SW 1271 (cell line): ENCODE measurements at regions not wholly inside any gene's neighbourhood (a gene's known extent, or its start where the extent isn't known, plus 50 kb on each side); places are given as distances from the start of the nearest gene placed in this dataset.
"Not testable (repeated sequence)": the region's sequence is repeated elsewhere in the genome, so short reads cannot be mapped to it uniquely, and the experiment has no call there.

Source experiments
- DNase-seq, 2 experiments: peaks; one replicate each; lab custom pipeline; 2025; lab: John Stamatoyannopoulos, UW

GRCh38 chr2:138930571-138930970, 150.4 kb upstream of the NXPH2 start:
- no peak for DNase-seq

GRCh38 chr2:138928374-138929021, 148.3 kb upstream of the NXPH2 start:
- no peak for DNase-seq

GRCh38 chr2:138922973-138923563, 142.9 kb upstream of the NXPH2 start:
- peak in 1 of 2 experiments; percentile 66 for DNase-seq

GRCh38 chr2:138919120-138919747, 139.0 kb upstream of the NXPH2 start:
- DNase-seq, result no peak

- DNase-seq, result no peak
Measured at GRCh38 chr2:138910427-138910826, 130.2 kb upstream of the NXPH2 start.

- DNase-seq, result no peak
Measured at GRCh38 chr2:138906549-138906948, 126.4 kb upstream of the NXPH2 start.

- DNase-seq, result no peak
Measured at GRCh38 chr2:138902239-138902871, 122.2 kb upstream of the NXPH2 start.

- DNase-seq, result no peak
Measured at GRCh38 chr2:138901530-138901929, 121.3 kb upstream of the NXPH2 start.

GRCh38 chr2:138898855-138899254, 118.7 kb upstream of the NXPH2 start:
- no peak for DNase-seq

- no peak for DNase-seq
Measured at GRCh38 chr2:138897274-138897673, 117.1 kb upstream of the NXPH2 start.

GRCh38 chr2:138893746-138894145, 113.6 kb upstream of the NXPH2 start:
- DNase-seq, result no peak

GRCh38 chr2:138881126-138881525, 100.9 kb upstream of the NXPH2 start:
- DNase-seq, result no peak

GRCh38 chr2:138879931-138880330, 99.7 kb upstream of the NXPH2 start:
- no peak for DNase-seq

GRCh38 chr2:138877421-138877820, 97.2 kb upstream of the NXPH2 start:
- no peak for DNase-seq

- no peak for DNase-seq
Measured at GRCh38 chr2:138874251-138874650, 94.1 kb upstream of the NXPH2 start.

- DNase-seq, result not testable (repeated sequence)
Measured at GRCh38 chr2:138872116-138872515, 91.9 kb upstream of the NXPH2 start.

GRCh38 chr2:138871312-138871711, 91.1 kb upstream of the NXPH2 start:
- no peak for DNase-seq

- no peak for DNase-seq
Measured at GRCh38 chr2:138867341-138867740, 87.2 kb upstream of the NXPH2 start.

GRCh38 chr2:138866797-138867196, 86.6 kb upstream of the NXPH2 start:
- DNase-seq, result no peak

GRCh38 chr2:138853761-138854160, 73.6 kb upstream of the NXPH2 start:
- DNase-seq, result no peak

GRCh38 chr2:138853296-138853695, 73.1 kb upstream of the NXPH2 start:
- DNase-seq, result no peak

GRCh38 chr2:138846216-138846821, 66.1 kb upstream of the NXPH2 start:
- DNase-seq, result peak in 1 of 2 experiments; percentile 55

GRCh38 chr2:138842341-138842740, 62.2 kb upstream of the NXPH2 start:
- no peak for DNase-seq
